ENCODE measurements at regions not wholly inside any gene's neighbourhood (a gene's known extent, or its start where the extent isn't known, plus 50 kb on each side); places are given as distances from the start of the nearest gene placed in this dataset.

- no peak for TF ChIP-seq GATA2 (IDR thresholded peaks at IDR 0.05; ENCODE audit: low read depth, low read length)
- no peak for TF ChIP-seq GATA3 (IDR thresholded peaks at IDR 0.05; ENCODE audit: low read depth, low read length)
Measured at GRCh38 chr17:77028900-77029299, 111.9 kb upstream of the SEC14L1 start.

GRCh38 chr17:77032929-77033328, 107.8 kb upstream of the SEC14L1 start:
- no peak for TF ChIP-seq GATA3 (IDR thresholded peaks at IDR 0.05; ENCODE audit: low read depth, low read length)
- TF ChIP-seq GATA2 (IDR thresholded peaks at IDR 0.05; ENCODE audit: low read depth, low read length) = no peak

GRCh38 chr17:77033892-77034404, 106.8 kb upstream of the SEC14L1 start:
- TF ChIP-seq GATA2 (IDR thresholded peaks at IDR 0.05; ENCODE audit: low read depth, low read length) (no peak), GATA3 (IDR thresholded peaks at IDR 0.05; ENCODE audit: low read depth, low read length) (no peak)

GRCh38 chr17:77034677-77035424, 105.9 kb upstream of the SEC14L1 start:
- TF ChIP-seq GATA2 (IDR thresholded peaks at IDR 0.05; ENCODE audit: low read depth, low read length) (no peak), GATA3 (IDR thresholded peaks at IDR 0.05; ENCODE audit: low read depth, low read length) (no peak)

- TF ChIP-seq GATA3 (IDR thresholded peaks at IDR 0.05; ENCODE audit: low read depth, low read length) = no peak
- no peak for TF ChIP-seq GATA2 (IDR thresholded peaks at IDR 0.05; ENCODE audit: low read depth, low read length)
Measured at GRCh38 chr17:77035526-77035925, 105.2 kb upstream of the SEC14L1 start.

GRCh38 chr17:77036136-77036840, 104.5 kb upstream of the SEC14L1 start:
- no peak; the same call in 1 of the 2 replicates for TF ChIP-seq GATA2 (IDR thresholded peaks at IDR 0.05; ENCODE audit: low read depth, low read length)
- TF ChIP-seq GATA3 (IDR thresholded peaks at IDR 0.05; ENCODE audit: low read depth, low read length) = no peak

GRCh38 chr17:77036841-77037381, 103.9 kb upstream of the SEC14L1 start:
- no peak; the same call in none of the 2 replicates for TF ChIP-seq GATA2 (IDR thresholded peaks at IDR 0.05; ENCODE audit: low read depth, low read length)
- no peak for TF ChIP-seq GATA3 (IDR thresholded peaks at IDR 0.05; ENCODE audit: low read depth, low read length)

GRCh38 chr17:77037943-77038342, 102.8 kb upstream of the SEC14L1 start:
- no peak for TF ChIP-seq GATA3 (IDR thresholded peaks at IDR 0.05; ENCODE audit: low read depth, low read length)
- TF ChIP-seq GATA2 (IDR thresholded peaks at IDR 0.05; ENCODE audit: low read depth, low read length) = no peak

GRCh38 chr17:77038884-77039555, 101.7 kb upstream of the SEC14L1 start:
- no peak for TF ChIP-seq GATA3 (IDR thresholded peaks at IDR 0.05; ENCODE audit: low read depth, low read length)
- no peak for TF ChIP-seq GATA2 (IDR thresholded peaks at IDR 0.05; ENCODE audit: low read depth, low read length)

GRCh38 chr17:77042476-77043231, 98.1 kb upstream of the SEC14L1 start:
- no peak for TF ChIP-seq GATA2 (IDR thresholded peaks at IDR 0.05; ENCODE audit: low read depth, low read length)
- no peak for TF ChIP-seq GATA3 (IDR thresholded peaks at IDR 0.05; ENCODE audit: low read depth, low read length)

GRCh38 chr17:77045441-77046041, 95.2 kb upstream of the SEC14L1 start:
- TF ChIP-seq GATA2 (IDR thresholded peaks at IDR 0.05; ENCODE audit: low read depth, low read length) = no peak
- TF ChIP-seq GATA3 (IDR thresholded peaks at IDR 0.05; ENCODE audit: low read depth, low read length) = no peak

GRCh38 chr17:77049440-77049839, 91.3 kb upstream of the SEC14L1 start:
- TF ChIP-seq GATA3 (IDR thresholded peaks at IDR 0.05; ENCODE audit: low read depth, low read length) = no peak
- TF ChIP-seq GATA2 (IDR thresholded peaks at IDR 0.05; ENCODE audit: low read depth, low read length) = no peak

GRCh38 chr17:77054936-77055335, 85.8 kb upstream of the SEC14L1 start:
- TF ChIP-seq GATA2 (IDR thresholded peaks at IDR 0.05; ENCODE audit: low read depth, low read length) (no peak), GATA3 (IDR thresholded peaks at IDR 0.05; ENCODE audit: low read depth, low read length) (no peak)

Measured in SH-SY5Y (cell line).